GM19463 (cell line): ENCODE measurements at regions not wholly inside any gene's neighbourhood (a gene's known extent, or its start where the extent isn't known, plus 50 kb on each side); places are given as distances from the start of the nearest gene placed in this dataset.
"Not testable (repeated sequence)": the region's sequence is repeated elsewhere in the genome, so short reads cannot be mapped to it uniquely, and the experiment has no call there.

ENCODE experiments used
- ATAC-seq: cut with Tn5 transposase; IDR thresholded peaks from one replicate; pipeline ENCODE4 v1.9.1; 2021; ENCODE audit warnings: mild to moderate bottlenecking, moderate library complexity; ENCODE audit not compliant: unreplicated experiment

DNA sequence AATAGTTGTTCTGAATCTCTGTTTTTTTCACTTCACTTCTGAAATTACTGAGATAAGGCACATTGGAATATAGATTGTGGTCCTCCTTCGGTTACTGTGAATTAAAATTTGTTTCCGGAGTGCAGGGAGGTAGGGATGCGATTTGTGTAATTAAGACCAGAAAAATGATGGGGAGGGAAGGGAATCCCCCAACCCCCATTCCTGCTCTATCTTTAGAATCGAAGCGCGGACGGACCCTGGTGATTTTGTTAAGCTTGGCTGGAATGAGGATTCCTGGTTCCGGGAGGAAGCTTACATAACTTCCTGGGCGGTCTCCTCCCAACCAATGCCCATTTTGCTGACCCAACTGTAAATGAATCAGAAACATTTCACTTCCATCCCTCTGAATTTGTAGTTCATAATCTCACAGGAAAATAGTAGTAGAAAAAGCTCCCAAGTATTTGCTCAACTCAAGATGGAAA is 220.1 kb upstream of the MSX2 start:
- ATAC-seq: no peak

DNA sequence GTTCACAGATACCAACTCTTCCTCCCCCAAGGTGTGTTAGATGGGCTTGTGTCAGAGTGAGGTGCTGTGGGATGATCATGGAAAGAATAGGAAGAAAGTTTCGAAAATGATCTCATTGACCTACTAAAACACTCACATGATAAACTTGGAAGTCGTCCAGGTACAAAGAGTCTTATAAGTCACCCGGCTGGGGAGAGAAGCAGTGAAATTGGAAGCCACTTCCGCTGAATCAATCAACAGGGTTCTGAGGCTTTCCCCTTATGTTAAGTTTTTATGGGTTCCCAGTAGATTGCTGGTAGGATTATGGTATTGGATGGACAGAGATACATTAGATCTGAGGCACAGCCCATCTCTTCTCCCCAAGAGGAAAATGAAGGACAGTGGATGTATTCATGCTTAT is 218.8 kb upstream of the MSX2 start:
- no peak for ATAC-seq

DNA sequence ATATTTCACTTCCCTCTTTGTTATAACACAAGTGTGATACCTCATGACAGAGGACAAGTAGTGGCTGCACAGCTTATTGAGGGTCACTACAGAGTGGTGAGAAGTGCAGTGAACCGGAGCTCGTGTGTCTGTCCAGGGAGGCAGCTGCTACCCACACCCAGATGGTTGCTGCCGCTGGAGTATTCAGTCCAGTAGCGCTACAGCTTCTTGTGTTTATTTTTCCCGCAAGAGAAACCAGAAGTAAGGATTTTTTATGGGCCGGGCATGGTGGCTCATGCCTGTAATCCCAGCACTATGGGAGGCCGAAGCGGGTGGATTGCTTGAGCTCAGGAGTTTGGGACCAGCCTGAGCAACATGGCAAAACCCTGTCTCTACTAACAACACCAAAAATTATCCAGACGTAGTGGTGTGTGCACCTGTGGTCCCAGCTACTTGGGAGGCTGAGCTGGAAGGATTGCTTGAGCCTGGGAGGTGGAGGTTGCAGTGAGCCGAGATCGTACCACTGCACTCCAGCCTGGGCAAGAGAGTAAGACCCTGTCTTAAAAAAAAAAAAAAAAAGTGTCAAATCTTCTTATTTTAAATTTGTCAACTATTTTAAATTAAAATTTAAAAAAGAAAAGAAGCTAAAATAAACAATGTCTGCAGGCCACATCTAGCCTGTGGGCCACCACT is 213.5 kb upstream of the MSX2 start:
- not testable (repeated sequence) for ATAC-seq

DNA sequence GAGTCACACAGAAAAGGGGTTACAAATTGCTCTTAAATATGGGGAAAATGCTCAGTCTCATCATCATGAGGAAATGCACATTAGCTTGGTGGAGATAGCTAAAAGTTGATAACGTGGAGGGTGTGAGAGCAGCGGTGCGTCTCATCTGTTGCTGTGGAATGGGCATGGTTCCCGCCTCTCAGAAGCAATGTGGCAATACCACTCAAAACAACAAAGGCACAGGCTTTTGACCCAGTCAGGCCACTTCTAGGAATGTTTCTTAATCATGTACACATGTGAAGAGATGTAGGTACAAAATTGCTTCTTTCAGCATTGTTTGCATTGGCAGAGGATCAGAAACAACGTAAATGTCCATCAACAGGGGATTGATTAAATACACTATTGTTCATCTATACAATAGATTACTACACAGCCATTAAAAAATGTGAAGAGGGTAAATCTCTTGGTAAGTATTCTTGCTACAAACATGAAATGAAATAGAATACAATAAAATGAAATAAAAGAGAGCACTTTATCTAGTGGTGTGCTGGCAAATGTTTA is 212.6 kb upstream of the MSX2 start:
- no peak for ATAC-seq

DNA sequence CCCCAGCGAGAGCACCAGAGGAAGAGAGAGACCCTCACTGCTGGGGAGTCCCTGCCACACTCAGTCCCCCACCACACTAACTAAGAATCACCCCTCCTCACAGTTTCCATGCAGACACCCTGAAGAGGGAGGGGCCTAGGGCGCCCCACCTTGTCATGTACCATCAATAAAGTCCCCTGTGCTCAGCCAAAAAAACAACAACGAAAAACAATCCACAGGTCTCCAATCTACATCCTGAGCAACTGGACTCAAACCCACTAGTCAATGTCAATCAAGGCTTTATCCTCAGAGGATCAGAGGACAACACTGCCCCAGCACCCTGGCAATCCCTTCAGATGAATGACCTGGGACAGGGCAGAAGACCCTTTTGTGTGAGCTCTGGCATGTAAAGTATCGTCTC is 210.1 kb upstream of the MSX2 start:
- ATAC-seq: no peak

DNA sequence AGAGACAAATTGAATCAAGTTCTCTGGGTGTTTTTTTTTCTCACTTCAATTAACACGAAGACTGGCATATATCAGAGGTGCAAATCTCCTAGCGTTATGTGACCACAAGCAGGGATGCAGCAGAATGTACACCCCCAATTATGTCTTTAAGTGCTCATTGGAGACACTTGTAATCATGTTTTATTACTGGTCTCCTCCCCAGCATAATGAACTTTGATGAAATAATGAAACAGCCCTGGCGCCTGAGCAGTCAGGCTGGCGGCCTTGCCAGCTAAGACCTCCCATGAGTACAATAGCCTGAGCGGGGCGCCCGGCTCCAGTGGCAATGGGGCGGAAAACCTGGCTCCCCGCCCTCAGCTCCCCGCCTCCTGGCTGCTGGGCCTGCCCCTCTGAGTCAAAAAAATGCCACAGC is 209.4 kb upstream of the MSX2 start:
- no peak for ATAC-seq

DNA sequence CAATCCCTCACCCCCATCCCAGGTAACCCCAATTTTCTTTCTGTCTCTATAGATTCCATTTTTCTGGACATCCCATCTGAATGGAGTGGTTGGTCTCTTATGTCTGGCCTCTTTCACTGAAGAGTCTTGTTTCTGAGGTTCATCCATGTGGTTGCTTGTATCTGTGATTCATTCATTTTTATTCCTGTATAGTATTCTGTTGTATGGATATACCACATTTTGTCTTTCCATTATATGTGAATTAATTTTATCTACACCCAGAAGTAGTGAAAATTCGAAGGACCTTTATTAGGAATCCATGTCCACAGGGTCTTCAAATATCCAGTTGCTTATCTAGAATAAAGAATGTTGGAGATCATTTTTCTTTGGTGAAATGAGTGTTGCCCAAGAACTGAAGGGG is 207.6 kb upstream of the MSX2 start:
- ATAC-seq: no peak

DNA sequence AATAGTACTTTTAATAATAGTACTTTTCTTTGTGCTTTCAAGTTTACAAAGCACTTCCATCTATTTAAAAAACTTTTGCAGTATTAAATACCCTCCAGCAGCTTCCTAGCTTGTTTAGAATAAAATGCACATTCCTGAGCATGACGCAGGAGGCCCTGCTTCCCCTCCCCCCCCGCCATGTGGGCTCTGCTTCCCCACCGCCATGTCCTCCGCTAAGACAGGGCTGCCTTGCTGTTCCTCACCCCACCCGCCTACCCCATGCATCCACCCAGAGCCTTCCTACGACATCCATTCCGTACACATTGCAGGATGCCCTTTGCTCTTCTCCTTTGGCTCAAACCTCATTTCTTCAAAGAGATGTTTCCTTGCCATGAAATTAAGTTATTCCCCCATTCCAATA is 205.9 kb upstream of the MSX2 start:
- no peak for ATAC-seq

DNA sequence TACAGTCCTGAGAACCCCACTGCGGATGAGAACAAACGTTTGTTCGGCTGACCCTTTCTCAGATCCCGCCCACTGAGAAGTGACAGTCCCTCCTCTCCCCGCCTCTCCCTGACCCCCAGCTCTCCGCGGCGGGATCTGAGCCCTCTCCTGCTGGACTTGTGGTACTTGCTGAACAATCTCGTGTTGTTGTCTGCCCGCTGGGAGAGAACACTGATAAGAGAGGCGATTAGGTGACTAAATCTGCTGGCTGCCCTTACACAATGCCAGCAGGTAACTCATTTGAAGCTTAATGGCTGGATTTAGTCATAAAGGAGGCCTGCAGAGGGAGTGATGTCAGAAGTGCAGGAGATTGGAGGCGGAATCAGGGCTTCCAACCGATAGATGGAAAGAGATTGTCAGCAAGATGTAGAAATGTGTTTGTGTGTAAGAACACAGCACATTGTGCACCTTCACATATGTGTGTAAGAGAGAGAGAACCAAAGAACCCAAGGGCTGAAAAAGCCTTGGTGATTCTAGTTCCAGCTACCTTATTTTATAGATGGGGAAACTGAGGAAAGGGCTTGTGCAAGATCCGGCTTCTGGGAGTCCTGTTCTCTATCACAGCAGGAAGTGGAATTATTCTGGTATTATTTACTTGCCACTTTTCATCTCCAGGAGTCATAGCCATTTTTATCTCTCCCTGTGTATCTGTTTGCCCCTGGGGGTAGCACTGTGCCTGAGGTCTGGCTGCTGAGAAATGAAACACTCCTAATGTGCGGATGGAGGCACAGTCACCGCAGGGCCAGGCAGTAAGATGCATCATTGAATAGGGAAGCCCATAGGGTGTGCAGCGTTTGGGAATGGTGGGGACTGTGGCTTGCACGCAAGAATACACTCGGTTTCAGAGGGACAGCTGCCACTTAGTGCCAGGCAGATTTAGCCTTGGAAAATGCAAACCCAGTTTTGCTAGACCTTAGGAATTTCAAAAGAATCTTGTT is 203.7 kb upstream of the MSX2 start:
- no peak for ATAC-seq

DNA sequence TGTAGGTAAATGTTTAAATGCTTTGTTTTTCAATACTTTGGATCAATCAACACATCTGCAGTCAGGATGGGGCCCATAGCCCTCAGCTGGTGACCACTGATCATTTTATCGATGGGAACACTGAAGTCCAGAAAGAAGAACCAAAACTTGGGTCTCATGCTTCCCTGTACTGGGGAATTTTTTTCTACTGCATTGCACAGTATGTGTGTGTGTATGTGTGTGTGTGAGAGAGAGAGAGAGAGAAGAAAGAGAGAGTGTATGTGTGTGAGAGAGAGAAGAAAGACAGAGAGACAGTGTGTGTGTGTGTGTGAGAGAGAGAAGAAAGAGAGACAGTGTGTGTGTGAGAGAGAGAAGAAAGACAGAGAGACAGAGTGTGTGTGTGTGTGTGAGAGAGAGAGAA is 202.9 kb upstream of the MSX2 start:
- ATAC-seq: no peak

DNA sequence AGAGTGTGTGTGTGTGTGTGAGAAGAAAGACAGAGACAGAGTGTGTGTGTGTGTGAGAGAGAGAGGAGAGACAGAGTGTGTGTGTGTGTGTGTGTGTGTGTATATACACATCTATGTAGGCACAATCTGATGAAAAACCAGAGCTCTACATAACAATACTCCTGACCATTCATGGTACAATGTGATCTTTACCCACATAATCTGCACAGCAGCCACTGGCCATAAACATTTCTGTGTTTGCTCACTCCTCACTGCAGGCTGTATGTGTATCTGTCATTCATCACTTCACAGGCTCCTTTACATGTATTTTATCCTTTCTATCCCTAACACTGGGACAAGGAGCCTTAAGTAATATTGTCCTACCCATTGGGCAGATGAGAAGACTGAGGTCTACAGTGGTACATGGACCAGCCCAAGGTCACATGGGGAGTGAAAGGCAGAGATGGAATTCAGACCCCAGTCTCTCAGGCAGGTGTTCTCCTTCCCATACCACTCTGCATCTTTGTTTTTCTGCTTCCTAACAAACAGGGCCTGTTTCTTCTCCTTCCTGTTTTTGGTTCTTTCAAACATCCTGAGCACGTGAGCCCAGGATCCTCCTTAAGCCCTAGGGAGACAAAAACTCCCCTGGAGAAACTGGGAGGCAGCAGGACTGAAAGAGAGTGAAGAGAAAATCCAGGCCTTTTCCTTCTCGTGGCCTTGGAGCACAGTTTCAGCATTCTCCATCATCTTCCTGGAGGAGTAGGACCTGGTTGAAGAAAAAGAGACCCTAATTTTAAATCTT is 201.7 kb upstream of the MSX2 start:
- no peak for ATAC-seq

DNA sequence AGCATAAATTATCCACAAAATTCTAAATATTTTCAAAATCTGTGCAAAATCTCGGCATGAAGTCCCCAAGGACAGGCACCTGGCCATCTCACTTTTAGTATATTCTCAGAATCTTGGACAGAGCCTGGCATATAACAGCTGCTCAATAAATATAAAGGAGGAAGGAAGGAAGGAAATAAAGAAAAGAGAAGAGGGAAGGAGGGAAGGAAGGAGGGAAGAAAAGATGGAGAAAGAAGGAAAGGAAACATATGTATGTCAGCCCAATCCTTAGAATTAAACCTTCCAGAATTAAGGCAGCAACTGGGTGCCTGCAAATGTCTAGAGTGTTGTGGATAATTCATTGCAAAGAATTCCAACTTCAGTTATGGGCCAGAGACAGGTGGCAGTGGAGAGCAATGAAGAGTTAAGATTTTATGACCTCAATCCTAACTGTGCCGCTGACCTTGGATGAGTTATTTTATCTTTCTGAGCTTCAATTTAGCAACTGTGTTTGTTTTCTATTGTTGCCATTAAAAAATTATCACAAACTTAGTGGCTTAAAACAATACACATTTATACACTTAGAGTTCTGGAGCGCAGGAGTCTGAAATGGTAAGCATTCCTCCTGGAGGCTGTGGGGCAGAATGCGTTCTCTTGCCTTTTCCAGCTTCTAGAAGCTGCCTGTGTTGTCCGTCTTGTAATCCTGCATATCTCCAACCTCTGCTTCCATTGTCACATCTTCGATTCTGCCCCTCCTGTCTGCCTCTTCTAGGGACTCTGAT is 200.9 kb upstream of the MSX2 start:
- no peak for ATAC-seq

DNA sequence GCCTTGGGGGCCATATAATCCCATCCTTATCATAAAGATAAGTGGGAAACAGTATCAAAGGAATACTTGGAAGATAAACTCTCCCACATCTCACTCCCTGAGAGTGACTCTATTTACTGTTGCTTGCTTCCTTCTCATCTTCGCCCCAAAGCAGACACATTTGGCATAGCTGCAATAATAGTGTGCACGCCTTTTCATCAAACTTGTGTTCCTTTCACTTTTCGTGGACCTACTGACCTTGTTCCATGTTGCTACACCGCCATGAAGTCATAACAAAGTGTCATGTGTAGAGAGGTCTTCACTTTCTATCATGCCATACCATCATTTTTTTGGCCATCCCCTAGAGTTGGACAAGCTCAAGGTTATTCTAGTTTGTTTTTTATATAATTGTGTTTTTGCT is 200.0 kb upstream of the MSX2 start:
- no peak for ATAC-seq

DNA sequence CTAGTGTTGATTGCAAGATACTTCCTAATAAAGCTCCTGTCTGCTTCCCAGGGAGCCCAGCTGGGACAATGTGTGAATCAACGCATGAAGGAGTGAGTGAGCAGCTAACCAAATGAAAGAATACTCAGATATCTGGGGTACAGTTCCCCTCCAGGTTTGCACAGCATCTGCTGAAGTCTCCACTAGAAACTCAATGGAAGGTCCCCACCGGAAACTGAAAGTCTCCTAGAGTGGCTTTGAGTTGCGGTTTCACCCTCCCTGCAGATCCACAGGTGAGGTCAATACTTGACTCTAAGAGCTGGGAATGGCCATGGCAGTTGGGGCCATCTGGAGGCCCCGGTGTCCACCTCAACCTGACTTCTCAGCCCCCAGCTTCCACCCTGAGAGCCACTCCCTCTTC is 198.2 kb upstream of the MSX2 start:
- ATAC-seq: no peak

DNA sequence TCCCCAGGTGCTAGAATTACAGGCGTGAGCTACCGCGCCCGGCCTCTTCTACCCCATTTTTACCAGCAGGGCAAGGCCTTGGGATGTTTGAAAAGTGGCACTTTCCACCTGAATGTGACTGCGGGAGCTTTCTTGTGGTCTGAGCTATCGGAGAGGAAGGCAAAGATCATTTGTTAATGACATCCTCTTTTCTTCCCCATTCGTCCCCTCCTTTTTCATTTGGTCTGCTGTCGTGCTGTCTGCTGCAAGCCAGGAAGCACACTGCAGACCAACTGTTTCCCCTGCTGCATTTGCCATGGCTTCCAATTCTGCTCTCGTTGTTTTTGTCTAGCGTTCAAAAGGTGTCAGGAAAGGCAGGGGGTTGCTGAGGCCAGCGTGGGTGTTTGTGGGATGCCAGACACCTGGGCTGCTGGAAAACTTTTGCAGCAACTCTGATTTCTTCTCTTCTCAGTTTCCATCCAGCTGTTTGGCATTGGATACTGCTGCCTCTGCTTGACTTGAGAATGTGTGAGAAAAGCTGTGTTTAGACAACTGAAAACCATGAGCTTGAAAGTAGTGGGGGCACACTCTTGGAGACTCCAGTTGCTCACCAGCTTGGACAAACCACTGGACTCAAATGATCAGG is 196.4 kb upstream of the MSX2 start:
- ATAC-seq: no peak

DNA sequence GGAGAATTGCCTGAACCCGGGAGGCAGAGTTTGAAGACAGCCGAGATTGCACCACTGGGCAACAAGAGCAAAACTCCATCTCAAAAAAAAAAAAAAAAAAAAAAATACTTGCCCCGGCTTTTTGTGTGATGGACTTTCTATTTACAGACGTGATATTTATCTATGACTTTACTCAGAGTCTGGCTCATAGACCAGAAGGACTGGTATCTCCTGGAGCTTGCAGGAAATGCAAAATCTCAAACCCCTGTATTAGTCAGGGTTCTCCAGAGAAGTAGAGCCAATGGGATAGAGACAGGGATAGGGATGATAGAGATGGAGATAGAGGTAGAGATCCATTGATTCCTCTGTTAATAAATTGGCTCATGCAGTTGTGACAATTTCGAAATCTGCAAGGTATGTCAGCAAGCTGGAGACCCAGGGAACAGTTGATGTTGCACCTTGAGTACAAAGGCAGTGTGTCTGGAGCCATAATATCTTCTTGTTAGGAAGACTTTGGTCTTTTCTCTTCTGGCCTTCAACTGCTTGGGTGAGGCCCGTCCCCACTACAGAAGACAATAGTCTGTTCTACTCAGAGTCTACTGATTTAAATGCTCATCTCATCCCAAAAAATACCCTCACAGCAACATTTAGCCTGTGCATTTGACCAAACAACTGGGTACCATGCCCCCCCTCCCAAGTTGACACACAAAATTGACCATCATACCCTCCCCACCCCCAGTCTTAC is 195.4 kb upstream of the MSX2 start:
- ATAC-seq: no peak

DNA sequence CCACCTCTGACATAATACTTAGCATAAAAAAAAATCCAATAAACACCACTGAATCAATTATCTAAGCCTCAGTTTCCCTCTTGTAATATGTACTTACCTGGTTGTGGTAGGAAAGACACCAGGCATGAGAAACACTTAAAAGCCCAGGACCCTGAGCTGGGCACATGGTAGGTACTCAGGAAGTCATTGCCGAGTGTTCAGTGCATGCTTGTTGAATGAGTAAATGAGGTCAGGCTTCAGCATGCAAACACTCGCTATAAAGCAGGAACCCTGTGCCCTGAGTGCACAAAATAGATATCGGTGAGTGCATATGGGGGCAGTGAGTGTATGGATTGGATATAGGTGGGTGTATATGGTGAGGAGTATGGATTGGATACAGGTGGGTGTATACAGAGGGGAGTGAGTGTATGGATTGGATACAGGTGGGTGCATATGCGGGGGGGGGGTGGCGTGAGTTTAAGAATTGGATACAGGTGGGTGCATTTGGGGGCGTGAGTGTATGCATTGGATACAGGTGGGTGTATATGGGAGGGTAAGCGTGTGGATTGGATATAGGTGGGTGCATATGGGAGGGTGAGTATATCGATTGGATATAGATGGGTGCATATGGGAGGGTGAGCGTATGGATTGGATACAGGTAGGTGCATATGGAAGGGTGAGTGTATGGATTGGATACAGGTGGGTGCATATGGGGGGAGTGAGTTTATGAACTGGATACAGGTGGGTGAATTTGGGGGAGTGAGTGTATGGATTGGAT is 194.3 kb upstream of the MSX2 start:
- no peak for ATAC-seq

DNA sequence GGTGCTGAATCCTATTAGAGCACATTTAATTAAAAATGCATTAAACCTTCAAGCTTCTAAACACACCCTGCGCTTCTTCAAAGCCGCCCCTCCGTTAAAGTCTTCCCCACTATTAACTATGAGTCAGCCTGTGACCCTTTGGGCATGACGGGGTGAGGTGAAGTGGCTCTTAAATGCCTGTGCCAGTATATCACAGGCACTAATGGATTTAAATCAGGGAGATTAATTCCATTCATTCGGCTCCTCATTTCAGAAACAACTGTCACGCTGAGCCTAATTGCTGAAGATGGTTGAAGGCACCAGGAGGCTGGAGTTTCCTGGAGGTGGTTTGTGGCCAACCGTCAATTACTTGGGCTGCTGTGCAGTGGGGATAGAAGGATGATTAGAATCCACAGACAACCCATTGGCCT is 192.6 kb upstream of the MSX2 start:
- ATAC-seq: no peak
